Hematopoietic multipotent progenitor cell treated with erythropoietin and hydrocortisone succinate and interleukin-3 and kit ligand, for 4 days (in vitro differentiated cells): ENCODE measurements at regions not wholly inside any gene's neighbourhood (a gene's known extent, or its start where the extent isn't known, plus 50 kb on each side); places are given as distances from the start of the nearest gene placed in this dataset.

ENCODE experiments used
- DNase-seq: peaks from one replicate; pipeline ENCODE4 v3.0.0-alpha.2; 2015

DNA sequence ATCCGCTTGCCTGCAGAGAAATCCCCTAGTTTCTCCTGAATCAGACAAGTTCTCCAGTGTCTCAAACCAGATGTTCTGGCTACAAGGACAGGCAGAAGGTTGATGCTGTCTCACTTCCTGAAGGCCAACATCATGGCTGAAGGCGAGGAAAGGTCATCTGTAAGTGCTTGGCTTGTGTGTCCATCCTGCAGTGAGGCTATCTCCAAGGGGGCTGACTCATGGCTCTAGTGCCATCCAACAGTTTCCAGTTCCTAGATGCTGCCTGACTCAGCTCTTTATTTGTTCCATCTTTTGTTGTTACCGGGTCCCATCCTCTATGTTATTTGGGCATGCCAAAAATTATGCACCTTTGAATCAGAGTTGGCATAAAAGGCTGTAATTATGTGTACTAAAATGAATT lies 232.1 kb upstream of the TBX3 start:
- DNase-seq = no peak

DNA sequence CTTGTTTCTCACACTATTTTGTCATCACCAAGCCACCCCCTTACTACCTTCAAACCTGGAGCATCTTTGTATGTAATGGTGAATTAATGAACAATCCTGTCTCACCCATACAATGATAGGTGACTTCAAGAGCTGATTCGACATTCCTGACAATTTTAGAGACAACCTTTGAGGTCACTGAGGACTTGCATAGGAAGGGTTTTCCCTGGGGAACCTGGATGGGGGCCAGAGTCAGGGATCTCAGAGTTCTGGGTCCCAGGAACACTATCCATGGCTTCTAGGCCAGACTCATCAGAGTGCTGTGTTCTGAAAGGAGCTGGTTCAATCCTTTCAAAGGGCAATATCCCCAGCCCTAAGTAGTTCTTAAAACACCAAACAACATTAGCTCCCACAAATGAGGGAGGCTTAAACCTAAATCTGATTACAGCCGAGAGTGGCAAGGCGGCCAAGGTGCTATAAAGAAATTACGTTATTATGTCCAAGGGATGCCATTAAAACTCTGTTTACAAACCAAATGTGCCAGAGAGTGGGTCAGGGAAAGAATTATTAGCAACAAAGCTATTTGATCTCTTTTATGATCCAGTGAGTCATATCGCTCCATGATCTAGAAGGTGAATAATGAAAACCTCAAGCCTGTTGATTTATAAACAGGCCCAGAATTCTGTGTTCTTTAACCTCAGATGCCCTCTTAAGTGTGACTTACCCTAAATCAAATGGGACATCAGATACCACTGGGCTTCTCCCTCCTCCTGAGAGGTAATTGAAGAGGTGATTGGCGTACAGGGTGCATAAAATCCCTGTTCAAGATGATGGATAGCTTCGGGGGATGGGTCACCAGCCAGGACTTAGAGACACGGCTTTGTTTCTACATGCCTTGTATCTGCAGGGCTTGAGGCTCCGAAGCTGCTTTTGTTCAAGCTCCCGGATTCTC lies 230.2 kb upstream of the TBX3 start:
- no peak for DNase-seq

DNA sequence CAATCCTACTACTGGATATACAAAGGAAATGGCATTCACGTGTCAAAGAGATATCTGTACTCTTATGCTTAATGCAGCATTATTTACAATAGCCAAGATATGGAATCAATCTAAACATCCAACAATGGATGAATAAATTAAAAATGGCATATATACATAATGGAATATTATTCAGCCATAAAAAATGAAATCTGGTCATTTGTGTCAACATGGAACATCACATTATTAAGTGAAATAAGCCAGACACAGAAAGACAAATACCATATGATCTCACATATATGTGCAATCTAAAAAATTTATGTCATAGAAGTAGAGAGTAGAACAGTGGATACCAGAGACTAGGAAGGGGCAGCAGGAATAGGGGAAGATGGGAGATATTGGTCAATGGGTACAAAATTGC lies 228.8 kb upstream of the TBX3 start:
- no peak for DNase-seq

DNA sequence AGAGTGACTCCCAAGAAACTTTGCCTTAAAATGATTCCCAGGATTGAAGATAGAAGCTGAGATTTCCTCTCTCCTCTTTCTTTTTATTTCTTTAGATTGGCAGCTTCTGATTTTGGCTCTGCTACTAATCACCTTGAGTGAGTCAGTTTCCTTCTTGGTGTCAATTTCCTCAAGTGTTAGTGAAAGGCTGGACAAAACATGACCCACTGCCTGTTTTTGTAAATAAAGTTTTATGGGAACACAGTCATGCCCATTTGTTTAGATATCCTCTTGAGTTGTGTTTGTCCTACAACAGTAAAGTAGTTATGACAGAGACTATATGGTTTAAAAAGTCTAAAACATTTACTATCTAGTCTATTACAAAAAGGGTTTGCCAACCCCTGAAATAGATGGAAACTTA lies 227.2 kb upstream of the TBX3 start:
- DNase-seq = no peak

DNA sequence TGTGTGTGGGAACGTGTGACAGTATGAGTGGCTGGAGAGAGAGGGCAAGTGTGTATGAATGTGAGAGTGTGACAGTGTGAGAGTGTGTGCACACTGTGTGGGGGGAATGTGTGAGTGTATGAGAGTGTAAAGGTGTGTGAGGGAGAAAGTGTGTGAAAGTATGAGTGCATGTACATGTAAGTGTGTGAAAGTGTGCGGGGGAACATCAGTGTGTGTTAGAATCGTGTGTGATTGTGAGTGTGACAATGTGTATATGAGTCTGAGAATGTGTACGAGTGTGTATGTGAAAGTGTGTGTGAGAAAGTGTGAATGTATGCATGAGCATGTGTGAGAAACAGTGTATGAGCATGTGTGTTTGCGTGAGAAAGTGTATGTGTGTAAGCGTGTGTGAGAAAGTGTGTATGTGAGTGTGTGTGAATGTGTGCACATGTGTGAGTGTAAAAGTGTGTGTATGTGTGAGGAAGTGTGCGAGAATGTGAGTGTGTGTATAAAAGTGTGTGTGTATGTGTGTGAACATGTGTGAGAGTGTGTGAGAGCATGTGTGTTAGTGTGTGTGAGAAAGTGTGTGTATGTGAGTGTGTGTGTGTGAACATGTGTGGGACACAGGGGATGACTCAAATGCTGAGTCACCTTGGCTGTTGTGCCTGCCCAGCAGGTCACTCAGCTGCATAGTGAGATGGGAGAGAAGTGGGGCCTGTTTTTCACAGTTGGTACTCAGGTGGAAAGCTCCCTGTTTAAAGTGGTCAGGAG lies 220.5 kb upstream of the TBX3 start:
- no peak for DNase-seq

DNA sequence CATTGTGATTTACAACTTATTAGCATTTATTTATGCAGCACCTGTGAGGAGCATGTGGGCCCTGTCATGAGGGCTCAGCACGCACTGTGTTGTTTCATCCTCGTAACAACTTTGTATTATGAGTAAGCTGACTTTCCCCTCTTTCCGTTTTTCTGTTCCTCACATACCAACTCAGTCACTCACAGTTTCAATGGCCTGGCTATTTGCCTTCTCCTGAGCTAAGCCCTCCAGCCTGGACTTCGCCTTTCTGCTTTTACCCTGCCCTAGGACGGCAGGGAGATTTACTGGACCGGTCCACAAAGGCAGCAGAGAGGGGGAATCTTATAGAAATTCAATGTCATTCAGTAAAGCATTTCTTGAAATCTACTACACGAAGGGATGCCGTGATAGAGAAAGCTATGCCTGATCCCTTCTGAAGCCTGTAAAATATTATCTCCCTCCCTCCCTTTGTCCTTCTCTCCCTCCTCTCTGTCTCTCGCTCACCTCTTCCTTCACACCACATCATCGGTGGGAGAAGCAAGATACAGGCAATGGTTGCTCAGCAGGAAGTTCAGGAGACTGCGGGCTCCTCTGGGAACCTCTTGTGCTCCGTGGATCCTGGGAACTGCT lies 219.2 kb upstream of the TBX3 start:
- DNase-seq = no peak

DNA sequence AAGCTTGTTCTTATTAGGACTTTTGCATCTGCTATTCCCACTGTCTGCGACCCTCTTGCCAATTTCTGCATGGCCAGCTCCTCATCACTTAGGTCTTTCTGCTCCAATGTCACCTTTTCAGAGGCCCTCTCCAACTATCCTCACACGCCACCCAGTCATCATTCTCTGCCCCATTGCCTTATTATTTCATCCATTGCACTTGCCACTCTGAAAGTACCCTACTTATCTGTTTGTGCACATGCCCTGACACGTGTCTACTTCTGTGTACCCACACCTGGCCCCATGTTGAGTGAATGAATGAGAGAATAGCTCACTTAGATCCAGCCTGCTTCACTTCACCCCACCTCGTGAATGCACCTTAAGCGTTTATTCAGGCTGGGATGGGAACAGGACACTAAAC lies 218.7 kb upstream of the TBX3 start:
- no peak for DNase-seq

DNA sequence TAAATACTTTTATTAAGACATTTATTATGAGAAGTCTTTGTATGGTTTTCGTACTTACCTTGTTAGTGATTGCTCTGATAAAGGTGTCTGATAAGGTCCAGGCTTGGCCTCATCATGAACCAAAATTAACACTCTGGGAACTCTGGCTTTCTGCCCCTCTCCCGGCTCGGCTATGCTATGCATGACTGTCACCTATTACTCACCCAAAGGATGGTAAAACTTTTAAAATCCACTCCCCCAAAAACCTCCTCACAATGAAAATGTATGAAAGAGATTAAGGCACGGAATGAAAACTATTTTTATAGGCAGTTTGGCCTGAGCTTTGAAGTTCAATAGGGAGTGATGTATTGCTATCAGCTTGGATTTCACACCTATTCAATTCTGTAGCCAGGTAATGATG lies 217.3 kb upstream of the TBX3 start:
- DNase-seq = no peak

DNA sequence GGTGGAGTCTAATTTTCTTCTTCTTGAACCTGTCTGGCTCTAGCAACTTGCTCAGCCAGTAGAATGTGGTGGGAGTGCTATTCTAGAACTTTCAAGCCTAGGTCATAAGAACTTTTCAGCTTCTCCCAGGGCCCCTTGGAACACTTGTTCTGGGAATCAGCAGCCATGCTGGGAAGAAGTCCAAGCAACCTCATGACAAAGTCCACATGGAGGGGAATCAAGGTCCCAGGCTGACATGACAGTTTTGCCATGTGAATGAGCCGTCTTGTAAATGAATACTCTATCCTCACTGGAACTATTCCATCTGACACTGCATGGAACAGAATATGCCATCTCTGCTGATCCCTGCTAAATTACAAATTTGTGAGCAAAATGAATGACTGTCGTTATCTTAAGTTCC lies 214.2 kb upstream of the TBX3 start:
- DNase-seq = no peak

DNA sequence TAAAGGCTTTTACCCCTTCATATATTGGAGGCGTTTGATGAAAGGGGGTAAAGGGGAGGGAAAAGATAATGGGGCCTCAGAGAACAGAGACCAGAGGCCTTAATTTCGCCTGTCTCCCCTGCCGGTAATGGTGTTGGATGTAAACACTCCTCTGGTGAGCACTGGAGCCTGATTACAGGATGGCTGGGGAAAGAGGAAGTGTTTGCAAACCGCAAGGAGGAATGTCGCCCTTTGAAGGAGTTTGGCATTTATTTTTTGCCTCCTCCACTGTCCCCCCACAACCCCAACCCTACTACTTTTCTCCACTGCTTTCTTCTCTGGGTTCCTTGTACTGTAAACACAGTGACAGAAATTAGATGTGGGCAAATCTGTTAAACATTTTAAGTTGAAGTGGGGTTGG lies 211.9 kb upstream of the TBX3 start:
- DNase-seq = no peak

DNA sequence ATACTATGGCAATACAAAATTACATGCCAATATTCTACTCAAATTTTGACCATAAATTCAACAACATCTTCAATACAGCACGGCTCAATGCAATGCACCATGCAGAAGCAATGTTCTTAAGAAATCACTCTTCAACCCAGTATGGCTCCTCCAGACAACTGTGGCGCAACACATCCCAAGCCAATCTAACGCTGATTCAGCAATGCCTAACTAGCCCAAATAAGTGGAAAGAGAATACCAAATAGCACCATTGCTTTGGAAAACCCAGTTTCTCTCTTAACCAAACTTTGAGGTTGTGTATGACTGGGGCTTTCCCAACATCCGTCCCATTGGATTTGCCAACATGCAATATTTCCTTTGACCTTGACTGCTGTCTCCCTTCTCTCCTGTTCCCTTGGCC lies 211.1 kb upstream of the TBX3 start:
- no peak for DNase-seq

DNA sequence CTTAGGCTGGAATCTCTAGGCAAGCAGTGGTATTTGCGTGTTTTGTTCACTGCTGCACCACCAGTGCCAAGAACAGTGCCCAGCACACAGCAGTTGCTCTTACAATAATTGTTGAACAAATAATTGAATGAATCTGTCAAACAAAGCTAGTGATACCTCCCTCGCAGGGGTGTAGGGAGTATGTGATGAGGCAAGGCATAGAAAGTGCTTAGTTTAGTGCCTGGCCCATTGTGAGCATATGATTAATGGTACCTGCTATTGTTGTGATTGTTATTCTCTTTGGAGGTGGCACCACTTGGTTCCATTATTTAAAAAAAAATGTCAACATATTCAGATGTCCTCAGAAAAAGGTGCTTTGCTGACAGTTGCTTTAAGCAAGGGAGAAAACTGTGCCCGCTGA lies 210.1 kb upstream of the TBX3 start:
- no peak for DNase-seq

DNA sequence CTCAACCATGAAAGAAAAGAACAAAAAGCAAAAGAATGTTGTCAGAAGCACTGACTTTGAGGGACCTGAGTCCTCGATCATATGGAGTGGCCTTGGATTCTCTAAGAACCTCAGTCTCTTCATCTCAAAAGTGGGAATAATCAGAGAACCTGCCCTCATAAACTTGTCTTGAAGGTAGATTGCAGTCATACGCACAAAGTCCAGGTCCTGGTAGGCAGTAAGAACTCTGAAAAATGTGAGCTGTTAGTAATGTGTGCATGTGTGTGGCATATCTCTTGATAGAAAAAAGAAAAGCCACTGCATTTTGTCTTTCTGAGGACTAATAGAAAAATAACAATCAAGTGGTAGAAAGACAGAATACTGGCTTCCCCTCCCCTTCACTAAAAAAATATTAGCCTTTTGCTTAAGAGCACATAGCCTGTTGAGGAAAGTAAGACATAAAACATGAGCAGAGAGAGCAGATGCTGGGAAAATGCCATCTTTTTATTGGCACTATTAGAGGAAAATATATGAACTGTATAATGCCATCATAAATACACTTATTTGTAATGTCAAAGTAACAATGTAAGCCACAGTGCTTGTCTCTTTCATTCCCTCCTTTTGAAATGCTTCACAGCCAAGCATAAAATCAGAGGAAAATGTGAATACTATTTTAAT lies 205.1 kb upstream of the TBX3 start:
- DNase-seq = no peak

DNA sequence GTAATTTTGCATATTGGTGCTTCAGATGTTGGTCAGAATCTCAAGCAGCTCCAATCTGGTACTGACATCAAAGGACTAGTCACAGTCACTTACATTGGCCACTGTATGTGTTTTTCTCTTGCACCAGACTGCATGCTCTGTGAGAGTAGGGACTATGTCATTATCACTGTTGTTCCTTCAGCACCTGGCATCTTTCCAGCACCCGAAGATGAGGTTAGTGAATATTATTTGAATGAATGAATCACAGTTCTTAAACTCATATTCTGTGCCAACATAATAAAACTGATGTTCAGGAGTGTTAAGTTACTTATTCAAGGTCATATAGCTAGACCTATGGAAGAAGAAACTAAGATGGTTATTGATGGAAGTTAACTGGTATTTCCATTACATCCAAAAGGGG lies 204.5 kb upstream of the TBX3 start:
- no peak for DNase-seq

DNA sequence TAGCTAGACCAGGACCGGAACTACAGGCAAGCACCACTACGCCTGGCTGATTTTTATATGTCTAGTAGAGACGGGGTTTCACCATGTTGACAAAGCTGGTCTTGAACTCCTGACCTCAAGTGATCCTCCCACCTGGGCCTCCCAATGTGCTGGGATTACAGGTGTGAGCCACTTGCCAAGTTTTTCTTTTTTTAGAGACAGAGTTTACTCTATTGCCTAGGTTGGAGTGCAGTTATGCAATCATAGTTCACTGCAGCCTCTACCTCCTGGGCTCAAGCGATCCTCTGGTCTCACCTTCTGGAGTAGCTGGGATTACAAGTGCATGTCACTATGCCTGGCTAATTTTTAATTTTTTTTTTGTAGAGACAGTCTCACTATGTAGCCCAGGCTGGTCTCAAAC lies 201.5 kb upstream of the TBX3 start:
- no peak for DNase-seq

DNA sequence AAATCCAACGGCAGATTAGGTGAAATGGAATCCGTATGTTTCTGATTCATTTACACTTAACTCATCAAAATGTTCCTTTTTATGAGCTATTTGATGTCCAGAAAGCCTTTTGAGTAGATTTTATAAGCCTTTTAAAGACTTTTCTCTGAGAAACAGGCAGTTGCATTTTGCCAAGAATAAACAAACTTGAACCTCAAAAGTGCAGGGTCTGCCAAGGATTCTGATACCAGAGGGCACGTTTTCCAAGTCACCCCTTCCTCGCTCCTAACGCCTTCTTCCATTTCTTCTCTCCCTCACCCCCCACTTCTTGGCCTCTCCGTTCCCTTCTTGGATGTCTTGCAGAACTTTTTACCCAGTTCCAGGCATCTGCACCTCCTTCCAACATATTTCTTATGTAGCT lies 200.6 kb upstream of the TBX3 start:
- no peak for DNase-seq

DNA sequence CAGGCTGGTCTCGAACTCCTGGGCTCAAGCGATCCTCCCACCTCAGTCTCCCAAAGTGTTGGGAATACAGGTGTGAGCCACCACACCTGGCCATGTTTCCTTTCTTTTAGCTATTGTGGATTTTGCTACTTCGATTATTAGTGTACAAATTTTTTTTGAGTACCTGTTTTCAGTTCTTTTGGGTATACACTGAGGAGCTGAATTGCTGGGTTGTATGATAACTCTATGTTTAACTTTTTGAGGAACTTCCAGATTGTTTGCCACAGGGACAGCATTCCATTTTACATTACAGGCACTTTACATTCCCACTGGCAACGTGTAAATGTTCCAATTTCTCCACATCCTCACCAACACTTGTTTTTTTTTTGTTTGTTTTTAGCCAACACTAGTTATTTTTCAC lies 198.1 kb upstream of the TBX3 start:
- DNase-seq = no peak

DNA sequence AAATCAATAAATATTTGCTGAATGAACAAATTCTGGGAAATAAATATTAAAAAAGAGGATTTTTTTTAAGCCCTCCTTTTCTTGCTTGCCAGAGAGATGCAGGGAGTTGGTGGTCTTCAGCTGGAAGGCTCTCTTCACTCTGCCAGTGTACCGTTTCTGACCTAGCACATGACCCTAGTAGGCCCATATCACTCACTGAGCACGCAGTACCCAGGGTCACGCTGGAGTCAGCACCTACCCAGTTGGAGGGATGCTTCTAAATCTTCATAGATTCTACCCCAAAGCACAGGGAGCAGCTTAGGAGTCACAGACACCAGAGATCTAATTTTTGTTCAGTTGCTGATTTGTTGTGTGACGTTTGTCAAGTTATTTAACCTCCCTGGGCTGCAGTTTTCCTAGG lies 195.4 kb upstream of the TBX3 start:
- no peak for DNase-seq

DNA sequence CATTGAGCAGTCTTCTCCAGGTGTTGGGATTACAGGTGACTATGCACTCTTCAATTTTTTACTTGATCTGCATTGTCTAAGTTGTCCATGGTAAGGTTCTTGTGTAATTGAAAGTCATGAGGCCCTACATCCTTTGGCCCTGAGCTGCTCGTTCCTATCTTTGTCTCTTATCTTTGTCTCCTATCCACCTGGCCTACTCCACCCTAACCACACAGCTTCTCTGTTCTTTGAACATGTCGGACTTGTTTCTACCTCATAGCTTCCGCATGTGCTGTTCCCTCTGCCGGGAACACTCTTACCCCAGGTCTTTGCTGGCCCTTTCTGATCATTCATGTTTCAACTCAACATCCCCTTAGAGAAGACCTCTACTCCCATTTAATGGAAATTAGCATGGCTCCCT lies 194.8 kb upstream of the TBX3 start:
- DNase-seq = no peak

DNA sequence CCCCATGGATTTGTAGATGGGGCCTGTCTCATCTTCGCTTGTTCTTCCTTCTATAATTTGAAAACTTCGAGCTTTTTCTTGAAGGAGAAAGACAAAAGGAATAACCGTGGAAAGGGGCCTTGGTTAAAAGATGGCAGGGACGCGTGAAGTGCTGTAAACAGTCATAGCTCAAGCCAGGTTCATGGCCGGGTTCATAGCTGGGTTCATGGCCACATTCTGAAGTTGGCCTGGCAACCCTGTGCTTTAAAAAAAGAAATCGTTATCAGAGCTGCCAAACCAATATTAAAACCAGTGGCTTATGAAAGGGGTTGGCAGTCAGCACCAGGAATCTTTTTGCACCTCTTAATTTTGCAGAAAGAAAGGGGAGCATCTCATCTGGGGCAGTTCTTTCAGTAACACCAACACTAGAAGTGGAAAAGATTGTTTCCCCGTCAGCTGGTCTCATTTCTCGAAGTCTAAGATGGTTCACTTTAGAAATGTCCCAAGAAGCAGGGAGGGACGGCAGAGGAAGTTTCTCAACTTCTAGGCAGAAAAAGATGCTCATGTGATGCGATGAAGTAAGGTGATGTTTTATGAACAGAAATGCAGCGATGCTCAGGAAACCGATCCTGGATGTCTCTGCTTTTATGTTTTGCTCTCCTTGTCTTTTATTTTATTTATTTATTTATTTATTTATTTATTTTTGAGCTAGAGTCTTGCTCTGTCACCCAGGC lies 193.1 kb upstream of the TBX3 start:
- no peak for DNase-seq

DNA sequence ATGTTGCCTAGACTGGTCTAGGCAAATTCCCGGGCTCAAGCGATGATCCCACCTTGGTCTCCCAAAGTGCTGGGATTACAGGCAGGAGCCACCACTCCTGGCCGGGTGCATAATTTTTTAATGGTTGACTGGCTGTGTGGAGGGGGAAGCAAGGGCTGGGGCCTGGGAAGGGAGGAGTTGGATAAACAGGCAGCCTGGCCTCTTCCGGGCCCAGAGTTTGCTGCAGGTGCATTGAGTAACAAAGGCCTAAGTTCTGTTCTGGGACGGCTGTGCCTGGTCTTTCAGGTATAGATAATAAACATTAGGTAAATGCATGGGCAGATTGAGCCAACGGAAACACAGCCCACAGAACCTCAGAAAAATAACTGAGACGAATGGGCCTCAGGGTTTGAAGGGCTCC lies 191.3 kb upstream of the TBX3 start:
- no peak for DNase-seq

DNA sequence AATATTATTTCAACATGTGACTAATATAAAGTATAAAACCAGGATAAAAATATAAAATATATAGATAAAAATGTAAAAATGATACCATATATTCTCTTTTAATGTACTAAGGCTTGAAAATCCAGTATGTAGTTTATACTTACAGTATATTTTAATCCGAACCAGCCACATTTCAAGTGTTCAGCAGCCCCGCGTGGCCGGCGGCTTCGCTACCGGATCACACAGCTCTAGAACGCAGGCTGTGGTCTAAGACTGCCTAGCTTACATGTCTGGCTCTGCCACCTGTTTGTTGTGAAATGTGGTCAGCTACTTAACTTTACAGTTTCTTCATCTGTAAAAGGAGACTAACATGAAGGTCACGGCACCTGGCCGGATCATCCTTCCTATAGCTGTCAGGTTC lies 189.7 kb upstream of the TBX3 start:
- no peak for DNase-seq
